Testis (tissue), 2 donors: ENCODE measurements at regions not wholly inside any gene's neighbourhood (a gene's known extent, or its start where the extent isn't known, plus 50 kb on each side); places are given as distances from the start of the nearest gene placed in this dataset.

Experiments
- DNase-seq: peaks from one replicate; pipeline ENCODE4 v3.0.0-alpha.2; 2019
- H3K27ac ChIP-seq, 2 donors: fragments of 200-600 bp; sonication (generic); one replicate each; pipeline ENCODE4 v1.5.1; 2019
- H3K27me3 ChIP-seq: fragments of 200-600 bp; sonication (generic); one replicate; pipeline ENCODE4 v1.5.1; 2019
- H3K36me3 ChIP-seq: fragments of 200-600 bp; sonication (generic); one replicate; pipeline ENCODE4 v1.5.1; 2017; ENCODE audit warnings: low read depth; ENCODE audit errors: missing control alignments
- H3K4me1 ChIP-seq: fragments of 200-600 bp; sonication (generic); one replicate; pipeline ENCODE4 v1.5.1; 2019
- H3K4me3 ChIP-seq, 2 donors: fragments of 200-600 bp; sonication (generic); one replicate each; pipeline ENCODE4 v1.5.1; 2017 to 2019
- H3K9me3 ChIP-seq: fragments of 200-600 bp; sonication (generic); one replicate; pipeline ENCODE4 v1.5.1; 2017
- CTCF ChIP-seq, 3 experiments: fragments of 450-650 bp in 2 of 3; fragments of 200-600 bp in 1 of 3; sonication (generic) in 1 of 3; IDR thresholded peaks; one replicate each; pipeline ENCODE4 v1.5.1; 2016 to 2019; ENCODE audit warnings: antibody characterized with exemption in 3 of 3, mild to moderate bottlenecking in 2 of 3, moderate library complexity in 1 of 3
- POLR2A ChIP-seq: fragments of 450-650 bp; IDR thresholded peaks from one replicate; pipeline ENCODE4 v1.6.1; 2017; ENCODE audit warnings: antibody characterized with exemption, mild to moderate bottlenecking, moderate library complexity
- WGBS, 2 donors: methylation state at CpG; one replicate each; pipeline ENCODE4 v1.1.5; 2018; 5-methylcytosine and 5-hydroxymethylcytosine counted together
- intact Hi-C: fragments of 100-400 bp; cut with DNase I; formaldehyde crosslinking; loops from one replicate; pipeline ENCODE4 v1.15.1; 2023; ENCODE audit warnings: low total_unique reads

DNA sequence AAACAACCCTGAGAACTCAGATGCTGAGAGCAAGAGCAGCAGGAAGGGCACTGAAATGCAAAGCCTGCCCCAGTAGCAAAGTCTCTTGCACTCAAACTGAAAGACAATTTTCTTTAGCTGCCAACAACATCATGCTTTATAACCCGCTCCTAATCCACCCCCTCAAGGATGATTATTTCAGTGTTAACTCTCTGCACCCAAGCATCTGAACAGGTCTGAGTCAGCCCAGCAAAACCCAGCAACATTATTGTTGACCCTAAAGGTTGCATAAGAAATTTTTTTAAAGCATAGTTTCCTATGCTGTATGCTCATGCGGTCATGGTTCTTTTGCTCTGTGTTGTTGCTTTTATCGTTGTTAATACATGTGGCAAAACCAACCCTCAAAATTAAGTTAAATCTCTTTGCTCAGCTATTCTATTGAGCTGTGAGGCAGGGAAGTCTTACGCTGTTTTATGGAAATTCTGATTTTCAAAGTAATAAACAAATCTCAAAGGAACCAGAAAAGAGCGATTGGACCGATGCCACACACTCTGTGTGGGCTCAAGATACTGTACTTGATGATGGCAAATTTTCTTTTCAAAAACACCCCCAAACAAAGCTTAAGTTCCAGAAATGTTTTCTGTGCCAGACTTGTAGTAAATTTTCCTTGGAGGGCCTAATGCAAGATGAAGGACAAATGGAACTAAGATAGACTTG is 440.6 kb upstream of the MPDZ start:
- H3K36me3 ChIP-seq: no peaks in the 10 kb centered on the region
- TF ChIP-seq POLR2A: no peak
- TF ChIP-seq CTCF (IDR thresholded peaks at IDR 0.05): no peak
- DNase-seq: no peak
- WGBS, 2 donors: 54 to 64% methylated on average over 6 of the region's 6 CpGs
- no peaks in the 10 kb centered on the region for H3K27me3 ChIP-seq
- peaks cover 6% of the 10 kb centered on the region for H3K4me1 ChIP-seq
- H3K27ac ChIP-seq: no peak overlapping the region
- H3K4me3 ChIP-seq: no peak overlapping the region
- no peaks in the 10 kb centered on the region for H3K9me3 ChIP-seq
- intact Hi-C loops: no loop called here

- intact Hi-C loops: no loop called here
- no peaks in the 10 kb centered on the region for H3K27me3 ChIP-seq
- H3K9me3 ChIP-seq: no peaks in the 10 kb centered on the region
- no peak for DNase-seq
- no peak for TF ChIP-seq POLR2A
- TF ChIP-seq CTCF (IDR thresholded peaks at IDR 0.05): no peak
- no peaks in the 10 kb centered on the region for H3K36me3 ChIP-seq
- H3K4me1 ChIP-seq: peaks cover 6% of the 10 kb centered on the region
- H3K4me3 ChIP-seq: no peak overlapping the region
- WGBS, 2 donors: 61 to 73% methylated on average over 1 of the region's 1 CpG
- no peak overlapping the region for H3K27ac ChIP-seq
These were observed 440.0 kb upstream of the MPDZ start for GRCh38 chr9:13719446-13719845.

GRCh38 chr9:13718539-13718938 is 439.0 kb upstream of the MPDZ start:
- H3K4me3 ChIP-seq: no peak overlapping the region
- peaks cover 6% of the 10 kb centered on the region for H3K4me1 ChIP-seq
- no peaks in the 10 kb centered on the region for H3K36me3 ChIP-seq
- no peak for TF ChIP-seq CTCF (IDR thresholded peaks at IDR 0.05)
- no peak for TF ChIP-seq POLR2A
- WGBS, 2 donors: 93 to 97% methylated on average over 5 of the region's 5 CpGs
- H3K27me3 ChIP-seq: no peaks in the 10 kb centered on the region
- H3K9me3 ChIP-seq: no peaks in the 10 kb centered on the region
- no peak for DNase-seq
- intact Hi-C loops: no loop called here
- no peak overlapping the region for H3K27ac ChIP-seq

DNA sequence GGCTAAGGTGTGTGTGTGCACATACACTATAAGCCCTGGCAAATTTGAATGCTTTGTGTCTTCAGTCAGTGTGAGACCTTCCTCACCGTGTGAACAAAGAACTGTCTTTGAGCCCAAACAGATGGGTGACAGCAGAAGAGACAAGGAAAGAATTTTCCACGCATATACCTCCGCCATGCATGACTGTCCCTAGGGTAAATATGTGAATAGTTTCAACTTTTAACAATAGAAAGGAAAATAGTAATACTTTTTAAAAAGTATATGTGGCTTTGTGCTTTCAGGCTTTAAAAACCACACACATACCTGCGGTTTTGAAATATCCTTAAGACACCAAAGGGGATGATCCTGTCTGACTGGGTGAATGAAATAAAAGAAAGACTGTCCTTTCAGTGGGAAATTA is 438.6 kb upstream of the MPDZ start:
- H3K4me3 ChIP-seq: no peak overlapping the region
- peaks cover 6% of the 10 kb centered on the region for H3K4me1 ChIP-seq
- TF ChIP-seq POLR2A: no peak
- no peak for TF ChIP-seq CTCF (IDR thresholded peaks at IDR 0.05)
- intact Hi-C loops: no loop called here
- H3K27me3 ChIP-seq: no peaks in the 10 kb centered on the region
- H3K27ac ChIP-seq: no peak overlapping the region
- H3K9me3 ChIP-seq: no peaks in the 10 kb centered on the region
- DNase-seq: no peak
- WGBS, 2 donors: 74 to 81% methylated on average over 4 of the region's 4 CpGs
- no peaks in the 10 kb centered on the region for H3K36me3 ChIP-seq
